UCSD-AML1 (cell line): ENCODE measurements at regions not wholly inside any gene's neighbourhood (a gene's known extent, or its start where the extent isn't known, plus 50 kb on each side); places are given as distances from the start of the nearest gene placed in this dataset.
"Not testable (repeated sequence)": the region's sequence is repeated elsewhere in the genome, so short reads cannot be mapped to it uniquely, and the experiment has no call there.

Experiments
- DNase-seq: peaks from one replicate; lab custom pipeline; 2025; ENCODE audit not compliant: unreplicated experiment; lab: John Stamatoyannopoulos, UW

DNA sequence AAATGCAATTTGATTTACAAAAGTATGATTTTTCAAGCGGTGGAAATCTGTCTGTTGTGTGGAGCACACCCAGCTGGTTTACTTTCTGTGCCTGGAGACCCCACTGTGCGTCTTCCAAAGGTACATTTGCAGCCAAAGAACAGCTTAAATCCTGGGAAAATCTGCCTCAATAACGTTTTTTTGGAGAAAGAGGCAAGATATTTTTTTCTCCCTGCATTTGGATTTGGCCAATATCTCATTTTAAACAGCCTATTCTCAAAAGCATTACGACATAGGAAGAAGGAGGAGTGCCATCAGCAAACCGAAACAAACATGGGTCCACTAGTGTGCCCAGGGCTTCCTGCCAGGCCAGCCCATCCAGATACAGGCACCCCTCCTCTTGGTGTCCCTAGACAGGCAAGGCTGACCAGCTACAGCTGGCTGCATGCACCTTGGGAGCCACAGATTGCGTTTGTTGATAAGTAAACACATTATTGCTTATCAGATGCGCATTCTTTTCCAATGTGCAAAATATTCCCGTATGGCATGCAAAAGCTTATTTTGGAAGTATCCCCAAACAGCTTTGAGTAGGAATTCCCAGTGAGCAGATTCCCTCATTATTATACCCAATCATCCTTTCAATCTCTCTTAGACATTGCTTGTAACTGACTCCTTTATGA lies 184.5 kb upstream of the MARCKS start:
- no peak for DNase-seq

DNA sequence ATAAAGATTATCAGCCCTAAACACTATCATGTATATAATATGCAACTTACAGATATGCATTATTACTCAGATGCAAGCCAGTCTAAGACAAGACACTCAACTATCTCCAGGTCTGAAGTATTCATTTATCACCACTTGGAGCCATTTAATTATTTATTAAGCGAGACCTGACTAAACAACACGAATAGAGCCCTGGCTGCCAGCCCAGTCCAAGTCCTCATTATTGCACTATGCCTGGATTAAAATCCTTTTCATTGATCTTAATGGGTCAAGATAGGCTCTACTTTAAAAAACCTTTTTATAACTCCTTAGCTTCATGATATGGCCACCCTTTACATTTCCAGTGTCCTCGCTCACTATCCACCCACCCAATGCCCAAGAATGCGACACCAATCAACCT lies 183.1 kb upstream of the MARCKS start:
- no peak for DNase-seq

DNA sequence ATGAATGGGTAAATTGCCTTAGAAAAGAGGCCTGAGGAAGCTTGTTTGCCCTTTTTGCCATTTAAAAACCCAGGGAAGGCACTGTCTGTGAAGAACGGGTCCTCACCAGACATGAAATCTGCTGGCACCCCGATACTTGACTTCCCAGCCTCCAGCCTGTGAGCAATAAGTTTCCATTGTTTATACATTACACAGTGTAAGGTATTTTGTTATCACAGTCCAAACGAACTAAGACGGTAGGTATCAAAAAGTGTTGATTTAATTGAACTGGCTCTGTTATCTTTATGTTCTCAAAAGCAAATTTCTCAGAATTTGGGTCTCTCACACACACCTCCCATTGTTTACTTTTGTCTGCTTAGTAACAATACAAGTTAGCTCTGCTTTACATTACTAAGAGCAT lies 181.1 kb upstream of the MARCKS start:
- no peak for DNase-seq

DNA sequence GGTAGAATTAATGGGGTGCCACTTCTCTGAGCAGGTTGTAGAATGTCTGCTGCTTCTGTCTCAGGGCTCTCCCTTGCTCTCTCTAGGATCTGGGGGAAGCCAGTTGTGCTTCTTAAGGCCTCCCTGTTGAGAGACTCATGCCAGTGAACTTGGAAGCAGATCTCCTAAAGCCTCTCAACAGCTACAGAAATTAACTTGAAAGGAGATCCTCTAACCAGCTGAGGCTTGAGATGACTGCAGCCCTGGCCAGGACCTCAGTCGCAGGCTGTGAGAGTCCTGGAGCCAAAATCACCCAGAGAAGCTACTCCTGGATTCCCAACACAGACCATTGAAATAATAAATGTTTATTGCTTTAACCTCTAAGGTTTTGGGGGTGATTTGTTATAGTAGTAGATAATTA lies 180.2 kb upstream of the MARCKS start:
- DNase-seq: no peak

DNA sequence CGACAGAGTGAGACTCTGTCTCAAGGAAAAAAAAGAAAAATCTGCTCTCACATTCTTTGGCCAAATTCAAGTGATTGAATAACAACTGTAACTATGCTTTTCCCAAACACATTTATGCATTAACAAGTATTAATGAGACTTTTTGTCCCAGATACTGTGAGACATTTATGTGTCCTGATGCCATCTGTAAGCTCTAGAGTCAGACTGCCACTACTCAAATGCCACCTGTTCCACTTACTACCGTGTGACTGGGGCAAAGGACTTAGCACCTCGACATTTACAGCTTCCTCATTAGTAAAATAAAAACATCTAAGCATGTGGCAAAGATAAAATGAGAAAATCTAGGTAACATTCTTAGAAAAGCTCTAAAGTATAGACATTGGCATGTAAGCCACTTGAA lies 178.1 kb upstream of the MARCKS start:
- DNase-seq: no peak

DNA sequence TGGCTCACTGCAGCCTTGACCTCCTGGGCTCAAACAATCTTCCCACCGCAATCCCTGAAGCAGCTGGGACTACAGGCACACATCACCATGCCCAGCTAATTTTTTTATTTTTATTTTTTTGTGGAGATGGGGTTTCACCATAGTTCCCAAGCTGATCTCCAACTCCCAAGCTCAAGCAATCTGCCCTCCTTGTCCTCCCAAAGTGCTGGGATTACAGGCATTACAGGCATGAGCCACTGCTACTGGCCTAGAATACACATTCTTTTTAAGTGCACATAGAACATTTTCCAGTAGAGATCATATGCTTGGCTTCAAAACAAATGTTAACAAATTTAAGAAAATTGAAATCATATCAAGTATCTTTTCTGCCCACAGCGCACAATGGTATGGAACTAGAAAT lies 176.8 kb upstream of the MARCKS start:
- no peak for DNase-seq

DNA sequence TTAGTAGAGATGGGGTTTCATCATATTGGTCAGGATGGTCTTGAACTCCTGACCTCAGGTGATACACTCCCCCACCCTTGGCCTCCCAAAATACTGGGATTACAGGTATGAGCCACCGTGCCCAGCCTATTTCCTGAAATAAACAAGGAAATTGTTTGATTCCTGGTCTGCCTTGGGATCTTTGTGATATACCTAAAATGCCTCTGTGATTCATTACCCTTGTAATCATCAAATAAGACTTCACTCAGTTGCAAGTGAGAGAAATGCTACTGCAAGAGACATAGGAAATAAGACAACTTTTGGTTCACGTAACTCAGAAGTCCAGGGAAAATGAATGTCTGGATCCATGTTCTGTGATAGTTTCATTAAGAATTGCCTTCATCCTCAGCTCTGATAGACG lies 173.2 kb upstream of the MARCKS start:
- no peak for DNase-seq

DNA sequence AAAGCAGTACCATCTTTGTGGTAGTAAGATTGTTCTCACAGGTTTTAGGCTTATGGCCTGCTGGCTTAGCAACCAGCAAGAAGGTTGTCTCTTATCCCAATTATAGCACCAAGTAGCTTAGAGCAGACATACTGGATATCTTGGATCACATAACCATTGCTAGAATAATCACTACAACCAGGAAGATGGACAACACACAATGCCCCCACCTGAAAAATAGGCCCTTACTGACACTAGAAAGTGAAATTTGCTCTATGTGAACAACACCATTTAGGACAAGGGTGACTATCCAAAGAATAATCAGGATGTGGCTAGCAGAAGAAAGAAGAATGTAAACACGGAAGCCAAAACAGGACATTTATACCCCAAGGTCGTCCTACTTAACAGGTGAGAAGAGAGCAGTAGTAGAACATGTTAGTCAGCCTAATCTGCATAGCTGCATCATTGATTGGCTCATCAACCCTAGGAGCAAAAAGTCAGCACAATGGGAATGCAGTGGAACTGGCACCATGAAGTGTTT lies 172.7 kb upstream of the MARCKS start:
- no peak for DNase-seq

DNA sequence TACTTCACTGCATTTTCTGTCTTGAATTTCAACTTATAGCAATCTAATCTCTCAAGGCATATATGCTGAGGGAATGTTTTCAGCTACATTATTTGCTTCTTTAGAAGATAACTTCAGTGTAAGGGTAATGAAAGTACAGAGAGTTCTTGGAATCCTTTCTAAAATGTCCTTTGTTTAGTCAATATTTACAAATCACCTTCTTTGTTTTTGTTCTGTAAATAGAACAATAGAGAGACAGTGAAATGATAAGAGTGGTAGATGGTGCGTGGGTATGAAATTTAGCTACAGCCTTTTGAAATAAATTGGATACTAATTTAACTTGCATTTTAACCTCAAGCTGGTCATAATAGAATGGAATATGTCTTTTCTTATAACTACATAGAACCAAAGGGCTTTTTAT lies 171.1 kb upstream of the MARCKS start:
- no peak for DNase-seq

DNA sequence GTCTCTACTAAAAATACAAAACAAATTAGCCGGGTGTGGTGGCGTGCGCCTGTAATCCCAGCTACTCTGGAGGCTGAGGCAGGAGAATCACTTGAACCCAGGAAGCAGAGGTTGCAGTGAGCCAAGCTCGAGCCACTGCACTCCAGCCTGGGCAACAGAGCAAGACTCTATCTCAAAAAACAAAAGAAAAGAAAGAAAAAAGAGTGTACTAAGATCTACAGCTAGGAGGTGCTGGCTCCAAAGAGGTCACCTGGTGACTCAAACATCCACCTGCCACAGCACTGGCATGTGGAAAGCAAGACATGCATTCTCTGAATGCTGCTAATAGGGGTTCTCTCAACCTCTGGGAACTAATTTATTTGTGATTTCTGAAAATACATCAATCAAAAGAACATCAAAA lies 167.5 kb upstream of the MARCKS start:
- not testable (repeated sequence) for DNase-seq

DNA sequence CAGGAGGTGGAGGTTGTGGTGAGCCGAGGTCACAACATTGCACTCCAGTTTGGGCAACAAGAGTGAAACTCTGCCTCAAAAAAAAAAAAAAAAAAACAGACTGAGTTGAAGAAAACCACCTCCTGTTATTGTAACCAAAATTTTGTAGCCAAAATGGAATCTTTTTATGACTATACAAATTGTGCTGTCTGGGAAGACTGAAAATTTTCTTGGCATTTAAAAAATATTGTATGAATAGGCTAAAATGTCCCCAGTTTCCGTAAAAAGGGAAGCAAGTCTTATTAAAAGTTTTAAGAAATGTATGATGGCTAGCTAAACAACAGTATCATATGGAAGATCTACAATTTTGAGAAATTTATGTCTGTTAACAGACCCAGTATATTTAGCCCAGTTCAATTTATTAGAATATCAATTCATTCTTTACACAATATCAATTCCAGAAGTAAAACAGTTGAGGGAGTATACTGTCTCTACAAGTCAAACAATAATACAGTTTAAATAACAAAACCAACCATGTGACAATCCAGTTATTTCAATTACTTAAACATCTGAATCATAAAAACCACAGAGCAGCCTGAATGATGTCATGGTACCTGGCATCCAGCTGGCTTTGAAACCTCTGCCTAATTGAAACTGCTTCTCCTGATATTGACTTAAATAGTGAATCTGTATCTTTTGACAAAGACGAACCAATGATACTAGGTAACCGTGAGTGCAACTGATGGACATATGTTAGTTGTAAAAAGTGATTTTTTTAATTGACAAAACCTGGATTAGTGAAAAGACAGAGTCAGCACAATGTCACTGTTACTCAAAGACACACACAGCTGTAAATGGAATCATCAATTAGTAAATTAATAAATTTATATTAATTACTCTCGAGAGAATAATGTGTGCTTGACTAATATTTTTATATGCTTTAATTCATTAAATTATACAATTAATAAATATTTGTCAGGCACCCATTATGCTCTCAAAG lies 166.6 kb upstream of the MARCKS start:
- DNase-seq: no peak

DNA sequence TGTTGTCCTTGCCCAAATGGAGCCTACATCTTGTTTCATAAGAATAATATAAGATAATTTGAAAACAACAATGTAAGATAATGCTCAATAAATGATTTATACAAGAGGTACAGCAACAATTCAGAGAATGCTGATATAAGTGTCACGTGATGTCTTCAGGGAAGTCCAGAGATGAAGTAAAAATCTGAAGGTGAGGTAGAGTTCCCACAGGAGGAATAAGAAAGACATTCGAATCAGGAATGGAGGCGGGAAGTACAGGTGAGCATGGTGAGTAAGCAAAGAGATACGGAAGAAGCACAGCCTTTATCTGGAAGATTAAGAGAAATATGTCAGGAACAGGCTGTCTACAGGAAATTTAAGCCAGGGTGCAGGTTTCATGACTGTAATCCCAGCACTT lies 165.9 kb upstream of the MARCKS start:
- DNase-seq: no peak

DNA sequence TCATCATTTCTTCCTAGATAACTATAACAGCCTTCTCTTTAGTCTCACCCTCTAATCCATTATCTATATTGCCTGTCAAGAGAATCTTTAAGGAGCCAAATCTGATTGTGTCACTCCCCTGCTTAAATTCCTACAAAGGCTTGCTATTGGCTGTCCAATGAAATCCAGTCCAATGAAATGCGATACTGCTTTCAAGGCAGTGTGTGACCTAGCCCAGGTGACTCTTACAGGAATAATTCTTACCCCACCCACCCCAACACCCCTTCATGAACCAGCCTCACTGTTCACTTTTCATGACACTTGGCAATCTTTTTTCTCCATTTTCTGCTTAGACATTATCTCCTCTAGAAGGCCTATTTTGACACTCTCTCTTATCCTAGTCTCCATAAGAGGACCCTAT lies 163.3 kb upstream of the MARCKS start:
- no peak for DNase-seq

DNA sequence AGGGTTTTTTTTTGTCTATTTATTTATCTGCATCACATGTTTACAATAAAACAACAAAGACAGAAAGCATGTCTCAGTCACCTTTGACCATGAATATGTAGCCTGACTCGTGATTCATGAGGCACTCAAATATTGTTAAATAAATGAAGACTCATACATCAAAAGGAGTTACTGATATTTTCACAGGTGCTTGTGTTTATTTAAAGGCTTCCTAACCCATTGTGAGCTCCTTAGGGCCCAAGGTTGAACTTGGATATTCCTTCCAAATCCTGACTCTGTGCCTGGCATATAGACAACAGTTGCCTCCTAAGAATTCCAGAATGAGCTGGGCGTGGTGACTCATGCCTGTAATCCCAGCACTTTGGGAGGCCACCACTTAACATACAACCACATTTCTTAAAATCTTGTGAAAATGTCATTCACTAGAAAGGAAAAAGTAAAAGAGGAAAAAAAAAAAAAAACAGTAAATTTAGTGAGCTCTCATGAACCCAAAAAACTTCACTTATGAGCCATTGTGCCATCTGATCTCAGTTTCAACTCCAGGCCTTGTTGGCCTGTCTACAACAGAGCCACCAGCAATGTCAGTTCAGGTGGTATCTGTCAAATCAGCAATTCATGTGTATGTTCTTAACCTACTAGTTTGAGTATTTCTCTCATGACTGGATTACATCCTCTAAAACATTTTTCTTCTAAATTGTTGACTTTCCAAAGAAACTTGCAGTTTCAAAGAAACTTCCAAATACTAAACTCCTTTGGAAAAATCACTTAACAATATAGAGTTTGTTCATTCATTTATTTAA lies 162.7 kb upstream of the MARCKS start:
- DNase-seq: no peak

DNA sequence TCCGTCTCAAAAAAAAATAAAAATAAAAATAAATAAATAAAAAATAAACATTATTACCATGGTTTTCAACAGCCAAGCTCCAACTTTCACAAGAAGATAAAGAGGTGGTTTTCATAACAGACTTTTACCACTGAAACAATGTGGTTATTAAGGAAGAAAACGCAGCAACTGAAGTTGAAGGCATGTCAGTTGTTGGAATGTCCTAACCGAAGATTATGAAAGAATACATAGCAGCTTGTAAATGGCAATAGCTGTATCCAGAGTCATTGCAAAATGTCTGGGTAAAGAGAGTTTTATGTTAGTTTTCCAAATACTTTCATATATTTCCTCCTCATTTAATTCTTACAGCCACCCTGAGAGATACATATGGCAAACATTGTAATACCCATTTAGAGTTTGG lies 161.6 kb upstream of the MARCKS start:
- no peak for DNase-seq

DNA sequence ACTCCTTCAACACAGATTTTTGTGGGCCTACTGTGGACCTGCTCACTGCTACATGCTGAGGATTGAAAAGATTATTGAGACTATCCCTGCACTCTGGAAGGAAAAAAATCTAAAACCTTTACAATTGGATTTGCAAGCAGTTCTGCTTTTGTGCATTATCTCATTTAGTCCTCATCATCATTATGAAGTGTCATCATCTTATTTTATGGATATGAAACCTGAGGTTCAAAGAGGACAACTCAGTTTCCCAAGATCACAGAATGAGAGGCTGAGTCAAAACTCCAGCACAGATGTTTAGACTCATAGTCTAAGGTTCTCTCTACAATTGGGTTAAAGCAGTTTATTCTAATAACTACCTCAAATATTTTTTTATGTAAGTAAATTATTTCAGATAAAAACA lies 160.2 kb upstream of the MARCKS start:
- no peak for DNase-seq

DNA sequence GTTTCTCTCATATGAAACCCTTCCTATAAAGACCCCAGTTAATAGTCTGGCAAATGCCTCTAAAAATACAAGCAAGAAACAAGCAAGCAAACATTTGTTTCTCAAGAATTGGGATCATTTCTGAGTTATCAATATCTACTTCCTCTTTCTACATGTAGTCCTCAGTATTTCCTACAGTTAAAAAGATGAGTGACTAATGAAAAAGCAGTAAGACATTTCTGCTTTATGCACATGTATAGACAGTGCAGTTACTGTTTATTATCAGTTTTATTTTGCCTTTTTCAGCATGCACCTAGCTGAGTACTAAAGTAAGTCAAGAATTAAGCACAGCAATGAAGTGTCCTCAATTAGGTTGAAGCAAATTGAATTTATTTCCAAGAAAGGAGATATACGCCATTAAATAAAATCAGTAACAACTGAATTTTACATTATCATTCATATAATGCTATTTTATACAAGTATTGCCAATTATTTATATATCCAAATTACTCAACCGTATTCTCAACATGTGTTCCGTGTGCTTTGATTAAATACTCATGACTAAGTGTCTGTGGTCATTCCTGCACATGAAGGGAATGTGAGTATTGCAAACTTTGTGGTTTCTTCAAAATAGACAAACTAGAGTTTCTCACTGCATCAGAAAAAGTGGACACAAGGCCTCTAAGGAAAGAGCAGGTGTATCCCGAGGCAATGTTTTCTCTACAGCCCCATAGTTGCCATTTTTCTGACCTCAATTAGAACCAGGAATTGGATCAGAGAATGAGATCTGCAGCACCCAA lies 159.3 kb upstream of the MARCKS start:
- no peak for DNase-seq

DNA sequence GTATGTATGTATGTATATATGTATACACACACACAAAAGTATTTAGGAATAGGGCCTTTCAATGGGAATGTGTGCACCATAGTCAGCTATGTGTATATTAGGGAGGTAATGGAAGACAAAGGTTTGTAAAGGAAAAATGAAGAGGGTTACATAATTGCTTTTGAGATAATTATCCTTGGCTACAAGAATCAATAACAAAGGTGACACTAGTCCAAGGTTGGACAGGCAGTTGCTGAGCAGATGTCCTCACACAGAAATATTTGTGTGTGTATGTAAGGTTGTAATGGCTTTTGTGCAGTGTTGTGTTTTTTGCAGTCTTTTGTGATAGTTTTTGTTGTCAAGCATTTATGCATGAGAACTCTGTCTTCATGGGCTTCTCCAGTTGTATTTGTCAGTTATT lies 157.9 kb upstream of the MARCKS start:
- DNase-seq: no peak

DNA sequence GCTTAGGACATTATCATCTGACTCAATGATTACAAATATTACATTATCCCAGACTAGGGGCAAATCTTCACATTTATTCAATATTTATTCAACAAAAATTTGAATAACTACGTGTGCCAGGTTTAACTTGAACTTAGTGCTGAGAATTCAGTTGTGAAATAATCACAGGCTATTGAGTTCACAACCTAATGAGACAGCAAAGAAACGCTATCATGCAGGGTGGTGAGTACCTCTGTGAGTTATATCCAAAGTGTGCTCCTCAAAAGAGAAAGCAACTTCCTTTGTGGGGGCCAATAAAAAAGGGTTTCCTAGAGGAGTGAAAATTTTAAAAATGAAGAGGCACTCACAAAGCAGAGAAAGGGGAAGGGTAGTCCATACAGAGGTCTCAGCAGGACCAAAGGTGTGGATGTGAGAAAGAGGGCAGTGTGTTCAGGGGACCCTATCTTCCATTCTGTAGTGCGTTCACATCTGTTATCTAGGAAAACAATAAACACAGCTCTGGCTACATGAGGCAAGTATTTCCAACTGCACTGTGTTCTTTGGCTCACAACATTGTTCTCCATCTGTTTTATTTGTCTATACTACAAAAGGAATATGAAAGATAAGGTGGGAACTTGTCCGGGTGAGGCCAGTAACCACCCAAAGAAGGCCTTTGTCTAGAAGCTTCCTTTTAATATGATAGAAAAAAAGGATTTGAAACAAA lies 155.4 kb upstream of the MARCKS start:
- no peak for DNase-seq

DNA sequence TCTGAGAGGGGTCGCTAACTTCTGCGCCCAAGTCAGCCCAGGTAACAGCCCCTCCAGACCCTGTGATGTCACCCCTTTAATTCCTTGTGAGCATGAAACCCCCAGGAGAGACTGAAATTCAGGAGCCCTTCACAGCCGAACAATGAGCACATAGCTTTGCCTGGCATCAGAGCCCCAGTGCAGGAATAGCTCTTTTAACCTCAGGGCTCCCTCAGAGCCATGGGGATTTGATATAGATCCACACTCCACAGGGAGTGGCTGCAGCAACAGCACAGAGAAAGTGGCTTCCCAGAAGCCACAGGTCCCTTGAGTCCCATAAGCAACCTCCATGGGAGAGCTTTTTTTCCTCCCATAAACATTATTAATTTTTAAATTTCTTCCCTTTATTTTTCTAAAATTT lies 150.0 kb upstream of the MARCKS start:
- DNase-seq: no peak
